MCF 10A (cell line): ENCODE measurements at regions not wholly inside any gene's neighbourhood (a gene's known extent, or its start where the extent isn't known, plus 50 kb on each side); places are given as distances from the start of the nearest gene placed in this dataset.

Experiments used
- BruUV-seq: library from RNA; stranded (reverse); fragments of 400-500 nt; replicated peaks from 2 replicates; lab custom pipeline; 2021; lab: Mats Ljungman, UMichigan
- CTCF ChIA-PET: fragments of 300-600 bp; sonication (Branson Sonifier 250); formaldehyde crosslinking; extraction: SDS; loops from one replicate; lab custom pipeline; 2021; ENCODE audit warnings: antibody characterized with exemption, inconsistent platforms; lab: Yijun Ruan, JAX
- POLR2A ChIA-PET: fragments of 300-600, 350-650 bp; sonication (Branson Sonifier 250); formaldehyde crosslinking; extraction: SDS; loops from one replicate; lab custom pipeline; 2020; ENCODE audit warnings: antibody characterized with exemption, inconsistent platforms; lab: Yijun Ruan, JAX
- DNase-seq: peaks from one replicate; pipeline ENCODE4 v3.0.0-alpha.2; 2018; ENCODE audit not compliant: unreplicated experiment
- H3K27ac Mint-ChIP-seq: one replicate; pipeline ENCODE4 v1.8.0; 2022; ENCODE audit warnings: mild to moderate bottlenecking, low read depth, mixed read lengths; ENCODE audit not compliant: unreplicated experiment
- H3K27me3 Mint-ChIP-seq: one replicate; pipeline ENCODE4 v1.8.0; 2022; ENCODE audit warnings: mixed read lengths; ENCODE audit not compliant: insufficient read depth, unreplicated experiment
- H3K36me3 Mint-ChIP-seq: one replicate; pipeline ENCODE4 v1.8.0; 2022; ENCODE audit warnings: mild to moderate bottlenecking, moderate library complexity, mixed read lengths; ENCODE audit not compliant: insufficient read depth, unreplicated experiment
- H3K4me1 Mint-ChIP-seq: one replicate; pipeline ENCODE4 v1.8.0; 2022; ENCODE audit warnings: mixed read lengths; ENCODE audit not compliant: insufficient read depth, unreplicated experiment
- H3K4me3 Mint-ChIP-seq: one replicate; pipeline ENCODE4 v1.8.0; 2022; ENCODE audit warnings: mild to moderate bottlenecking, moderate library complexity, mixed read lengths; ENCODE audit not compliant: unreplicated experiment
- H3K9me3 Mint-ChIP-seq: one replicate; pipeline ENCODE4 v1.8.0; 2022; ENCODE audit warnings: mixed read lengths; ENCODE audit not compliant: unreplicated experiment
- intact Hi-C: fragments of 100-400 bp; cut with micrococcal nuclease; formaldehyde crosslinking; loops from 2 replicates; pipeline ENCODE4 v1.14.1; 2022
- TF ChIP-seq, protein P1 (sequence below): fragments of 200-600 bp; IDR thresholded peaks from one replicate; pipeline ENCODE4 v1.8.0; 2022; ENCODE audit warnings: antibody characterized with exemption, mild to moderate bottlenecking; ENCODE audit not compliant: unreplicated experiment

DNA sequence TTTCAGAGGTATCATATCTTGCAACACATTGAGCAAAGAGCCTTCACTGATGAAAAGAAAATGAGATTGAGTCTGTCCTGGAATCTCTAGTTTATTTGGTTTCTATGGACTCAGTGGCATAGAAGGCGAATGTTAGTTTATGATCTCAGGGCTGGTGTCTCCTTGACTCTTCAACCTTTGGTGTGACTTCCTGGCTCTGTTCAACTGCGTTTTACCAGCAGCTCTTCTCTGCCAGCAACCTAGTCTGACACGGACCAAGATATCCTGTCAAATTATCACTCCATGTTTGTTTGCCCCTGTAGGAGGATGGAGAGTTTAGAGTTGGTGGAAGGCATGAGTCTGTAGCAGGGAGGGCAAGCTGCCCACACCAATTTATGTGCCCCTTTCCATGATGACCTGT is 82.9 kb upstream of the TBC1D5 start:
- intact Hi-C loops: no loop called here
- TF ChIP-seq, protein P1, sequence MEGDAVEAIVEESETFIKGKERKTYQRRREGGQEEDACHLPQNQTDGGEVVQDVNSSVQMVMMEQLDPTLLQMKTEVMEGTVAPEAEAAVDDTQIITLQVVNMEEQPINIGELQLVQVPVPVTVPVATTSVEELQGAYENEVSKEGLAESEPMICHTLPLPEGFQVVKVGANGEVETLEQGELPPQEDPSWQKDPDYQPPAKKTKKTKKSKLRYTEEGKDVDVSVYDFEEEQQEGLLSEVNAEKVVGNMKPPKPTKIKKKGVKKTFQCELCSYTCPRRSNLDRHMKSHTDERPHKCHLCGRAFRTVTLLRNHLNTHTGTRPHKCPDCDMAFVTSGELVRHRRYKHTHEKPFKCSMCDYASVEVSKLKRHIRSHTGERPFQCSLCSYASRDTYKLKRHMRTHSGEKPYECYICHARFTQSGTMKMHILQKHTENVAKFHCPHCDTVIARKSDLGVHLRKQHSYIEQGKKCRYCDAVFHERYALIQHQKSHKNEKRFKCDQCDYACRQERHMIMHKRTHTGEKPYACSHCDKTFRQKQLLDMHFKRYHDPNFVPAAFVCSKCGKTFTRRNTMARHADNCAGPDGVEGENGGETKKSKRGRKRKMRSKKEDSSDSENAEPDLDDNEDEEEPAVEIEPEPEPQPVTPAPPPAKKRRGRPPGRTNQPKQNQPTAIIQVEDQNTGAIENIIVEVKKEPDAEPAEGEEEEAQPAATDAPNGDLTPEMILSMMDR: no peak
- BruUV-seq: no TSS peak
- H3K27me3 Mint-ChIP-seq: no peaks in the 10 kb centered on the region
- no peak overlapping the region for H3K4me3 Mint-ChIP-seq
- DNase-seq: no peak
- ChIA-PET POLR2A (no interaction called here), CTCF (no interaction called here)
- H3K36me3 Mint-ChIP-seq: no peaks in the 10 kb centered on the region
- peaks cover 4% of the 10 kb centered on the region for H3K4me1 Mint-ChIP-seq
- no peaks in the 10 kb centered on the region for H3K9me3 Mint-ChIP-seq
- H3K27ac Mint-ChIP-seq: no peak overlapping the region

DNA sequence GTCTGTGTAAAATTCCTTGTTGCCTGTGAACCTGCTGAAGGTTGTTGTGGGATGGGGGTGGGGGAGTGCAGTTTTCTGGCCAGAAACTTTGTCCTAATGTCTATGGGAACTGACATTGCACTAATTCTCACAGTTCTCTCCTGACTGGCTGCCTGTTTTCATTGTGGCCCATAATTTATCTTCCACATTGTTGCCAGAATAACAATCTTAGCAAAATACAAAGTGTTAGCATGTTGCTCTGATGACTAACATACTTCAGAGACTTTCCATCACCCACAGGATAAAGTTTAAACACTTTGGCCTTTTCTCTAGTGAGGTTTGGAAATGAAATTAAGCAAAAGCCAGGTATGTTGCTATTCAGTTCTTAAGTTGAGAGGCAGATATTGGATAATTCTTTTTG is 81.4 kb upstream of the TBC1D5 start:
- TF ChIP-seq, protein P1: no peak
- DNase-seq: no peak
- Mint-ChIP-seq H3K4me3 (no peak overlapping the region), H3K27me3 (no peaks in the 10 kb centered on the region), H3K4me1 (peaks cover 4% of the 10 kb centered on the region), H3K27ac (no peak overlapping the region), H3K9me3 (no peaks in the 10 kb centered on the region), H3K36me3 (no peaks in the 10 kb centered on the region)
- ChIA-PET POLR2A (no interaction called here), CTCF (interaction anchor here (1.4 kb wide), 1 partner anchor 17 kb away, joined by 4 read pairs; no protein-coding TSS in a partner anchor)
- intact Hi-C loops: no loop called here
- BruUV-seq: no TSS peak

DNA sequence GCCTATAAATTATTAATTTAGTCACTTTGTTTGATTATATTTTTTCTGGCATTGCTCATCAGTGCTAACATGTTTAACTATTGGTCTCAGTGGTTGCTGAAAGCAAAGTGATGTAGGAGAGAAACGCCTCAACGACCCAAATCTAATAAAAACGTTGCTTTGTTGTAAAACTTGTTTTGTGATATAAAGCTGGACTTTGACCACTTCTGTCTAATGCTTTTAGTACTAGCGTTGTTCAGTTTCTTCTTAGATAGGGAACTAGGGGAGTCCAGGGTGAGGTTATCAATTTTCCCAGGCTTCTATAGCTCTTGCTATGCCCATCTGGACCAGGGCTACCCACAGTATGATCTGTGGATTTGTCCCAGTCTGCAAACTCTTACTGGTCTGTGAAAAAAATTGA is 80.6 kb upstream of the TBC1D5 start:
- TF ChIP-seq, protein P1: no peak
- POLR2A ChIA-PET: no interaction called here
- Mint-ChIP-seq H3K27me3 (no peaks in the 10 kb centered on the region), H3K4me1 (peaks cover 4% of the 10 kb centered on the region), H3K36me3 (no peaks in the 10 kb centered on the region), H3K27ac (no peak overlapping the region), H3K9me3 (no peaks in the 10 kb centered on the region), H3K4me3 (no peak overlapping the region)
- no peak for DNase-seq
- CTCF ChIA-PET: interaction anchor here (0.7 to 1.4 kb wide), 2 partner anchors 18 to 534 kb away, joined by 3 to 4 read pairs; no protein-coding TSS in a partner anchor
- BruUV-seq: no TSS peak
- intact Hi-C loops: no loop called here

DNA sequence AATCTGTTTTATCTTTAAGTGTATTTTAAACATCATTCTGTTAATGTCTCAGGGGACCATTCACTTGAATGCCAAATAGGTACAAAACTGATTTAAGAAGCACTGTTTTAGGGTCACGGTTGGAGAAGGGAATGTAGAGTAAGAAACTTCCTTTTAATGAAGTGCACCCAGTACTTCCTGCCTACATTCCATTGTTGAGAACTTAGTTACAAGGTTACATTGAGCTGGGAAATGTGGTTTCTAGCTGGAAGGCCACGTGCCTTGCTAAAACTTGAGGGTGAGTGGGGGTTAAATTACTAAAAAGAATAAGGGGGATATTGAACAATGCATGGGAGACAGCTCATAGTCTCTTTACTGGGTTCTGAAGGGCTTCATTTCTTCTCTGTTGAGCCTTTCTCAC is 78.3 kb upstream of the TBC1D5 start:
- peaks cover 4% of the 10 kb centered on the region for H3K4me1 Mint-ChIP-seq
- H3K9me3 Mint-ChIP-seq: no peaks in the 10 kb centered on the region
- intact Hi-C loops: no loop called here
- ChIA-PET CTCF (interaction anchor here (1.5 kb wide), 1 partner anchor 20 kb away, joined by 3 read pairs; no protein-coding TSS in a partner anchor), POLR2A (no interaction called here)
- DNase-seq: no peak
- no peak overlapping the region for H3K4me3 Mint-ChIP-seq
- H3K27me3 Mint-ChIP-seq: no peaks in the 10 kb centered on the region
- no peaks in the 10 kb centered on the region for H3K36me3 Mint-ChIP-seq
- TF ChIP-seq, protein P1: no peak
- no TSS peak for BruUV-seq
- no peak overlapping the region for H3K27ac Mint-ChIP-seq
